MCF 10A (cell line): ENCODE measurements at regions not wholly inside any gene's neighbourhood (a gene's known extent, or its start where the extent isn't known, plus 50 kb on each side); places are given as distances from the start of the nearest gene placed in this dataset.
"Not testable (repeated sequence)": the region's sequence is repeated elsewhere in the genome, so short reads cannot be mapped to it uniquely, and the experiment has no call there.

ENCODE experiments used
- BruUV-seq: library from RNA; stranded (reverse); fragments of 400-500 nt; replicated peaks from 2 replicates; lab custom pipeline; 2021; lab: Mats Ljungman, UMichigan
- CTCF ChIA-PET: fragments of 300-600 bp; sonication (Branson Sonifier 250); formaldehyde crosslinking; extraction: SDS; loops from one replicate; lab custom pipeline; 2021; ENCODE audit warnings: antibody characterized with exemption, inconsistent platforms; lab: Yijun Ruan, JAX
- POLR2A ChIA-PET: fragments of 300-600, 350-650 bp; sonication (Branson Sonifier 250); formaldehyde crosslinking; extraction: SDS; loops from one replicate; lab custom pipeline; 2020; ENCODE audit warnings: antibody characterized with exemption, inconsistent platforms; lab: Yijun Ruan, JAX
- DNase-seq: peaks from one replicate; pipeline ENCODE4 v3.0.0-alpha.2; 2018; ENCODE audit not compliant: unreplicated experiment
- H3K27ac Mint-ChIP-seq: one replicate; pipeline ENCODE4 v1.8.0; 2022; ENCODE audit warnings: mild to moderate bottlenecking, low read depth, mixed read lengths; ENCODE audit not compliant: unreplicated experiment
- H3K27me3 Mint-ChIP-seq: one replicate; pipeline ENCODE4 v1.8.0; 2022; ENCODE audit warnings: mixed read lengths; ENCODE audit not compliant: insufficient read depth, unreplicated experiment
- H3K36me3 Mint-ChIP-seq: one replicate; pipeline ENCODE4 v1.8.0; 2022; ENCODE audit warnings: mild to moderate bottlenecking, moderate library complexity, mixed read lengths; ENCODE audit not compliant: insufficient read depth, unreplicated experiment
- H3K4me1 Mint-ChIP-seq: one replicate; pipeline ENCODE4 v1.8.0; 2022; ENCODE audit warnings: mixed read lengths; ENCODE audit not compliant: insufficient read depth, unreplicated experiment
- H3K4me3 Mint-ChIP-seq: one replicate; pipeline ENCODE4 v1.8.0; 2022; ENCODE audit warnings: mild to moderate bottlenecking, moderate library complexity, mixed read lengths; ENCODE audit not compliant: unreplicated experiment
- H3K9me3 Mint-ChIP-seq: one replicate; pipeline ENCODE4 v1.8.0; 2022; ENCODE audit warnings: mixed read lengths; ENCODE audit not compliant: unreplicated experiment
- intact Hi-C: fragments of 100-400 bp; cut with micrococcal nuclease; formaldehyde crosslinking; loops from 2 replicates; pipeline ENCODE4 v1.14.1; 2022
- TF ChIP-seq, protein P1 (sequence below): fragments of 200-600 bp; IDR thresholded peaks from one replicate; pipeline ENCODE4 v1.8.0; 2022; ENCODE audit warnings: antibody characterized with exemption, mild to moderate bottlenecking; ENCODE audit not compliant: unreplicated experiment

DNA sequence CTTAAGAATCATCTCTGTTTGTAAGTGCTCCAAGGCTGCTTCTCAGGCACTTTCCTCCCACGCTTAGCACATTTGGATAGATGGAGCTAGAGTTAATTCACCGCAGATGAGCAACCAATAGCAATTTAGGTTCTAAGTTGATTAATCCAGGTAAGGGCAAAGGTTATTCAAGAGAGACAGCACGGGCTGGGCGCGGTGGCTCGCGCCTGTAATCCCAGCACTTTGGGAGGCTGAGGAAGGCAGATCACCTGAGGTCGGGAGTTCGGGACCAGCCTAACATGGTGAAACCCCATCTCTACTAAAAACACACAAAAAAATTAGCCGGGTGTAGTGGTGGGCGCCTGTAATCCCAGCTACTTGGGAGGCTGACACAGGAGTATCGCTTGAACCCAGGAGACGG lies 54.5 kb upstream of the UNC13C start:
- POLR2A ChIA-PET = interaction anchor here (0.5 to 0.7 kb wide), 2 partner anchors 468 to 1083 kb away, joined by 3 read pairs; no protein-coding TSS in a partner anchor
- peaks cover 67% of the 10 kb centered on the region for H3K27me3 Mint-ChIP-seq
- H3K4me3 Mint-ChIP-seq, intact Hi-C loops, BruUV-seq, H3K27ac Mint-ChIP-seq, H3K36me3 Mint-ChIP-seq, H3K9me3 Mint-ChIP-seq, DNase-seq, H3K4me1 Mint-ChIP-seq, CTCF ChIA-PET: not testable (repeated sequence)

DNA sequence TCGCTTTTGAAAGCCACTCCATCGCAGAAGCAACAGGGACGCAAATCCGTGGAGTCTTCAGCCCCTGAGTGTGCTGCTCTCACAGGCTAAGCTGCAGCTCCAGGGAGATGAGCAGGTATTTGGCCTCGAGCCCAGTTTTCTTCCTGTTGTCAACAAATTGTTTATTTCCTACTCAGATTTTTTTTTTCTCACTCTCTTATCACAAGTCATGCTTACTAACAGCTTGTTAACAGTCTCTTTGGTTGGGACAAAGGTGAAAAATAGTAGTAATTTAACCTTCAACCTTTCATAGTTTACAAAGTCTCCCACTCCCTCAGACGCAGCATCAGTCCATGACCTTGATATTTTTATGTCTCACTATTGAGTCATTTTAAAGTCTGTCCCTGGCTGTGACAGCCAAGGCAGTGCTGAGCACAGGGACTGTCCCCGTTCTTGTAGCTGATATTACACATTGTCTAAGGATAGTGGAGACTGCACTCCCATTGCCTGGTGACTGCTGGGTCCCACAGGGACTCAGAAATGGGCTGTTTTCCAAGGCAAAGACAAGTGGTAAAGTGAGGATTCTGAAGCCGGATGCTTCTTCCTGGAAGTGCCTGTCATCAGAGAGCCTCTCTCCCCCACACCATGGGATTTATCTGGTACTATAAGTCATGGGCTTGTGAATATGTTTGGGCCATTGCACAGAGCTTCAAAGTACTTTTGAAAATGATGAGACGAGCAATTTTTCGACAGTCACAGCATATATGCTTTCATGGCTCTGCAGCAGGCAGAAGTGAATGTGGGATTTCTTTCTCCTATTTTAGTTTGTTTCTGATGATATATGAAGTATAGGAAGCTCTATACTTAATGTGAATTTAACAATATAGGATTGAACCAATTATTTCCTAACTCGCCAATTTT lies 59.8 kb upstream of the UNC13C start:
- Mint-ChIP-seq H3K4me3 (no peak overlapping the region), H3K27me3 (peaks cover 47% of the 10 kb centered on the region), H3K27ac (no peak overlapping the region), H3K36me3 (no peaks in the 10 kb centered on the region), H3K9me3 (no peaks in the 10 kb centered on the region), H3K4me1 (no peaks in the 10 kb centered on the region)
- no TSS peak for BruUV-seq
- CTCF ChIA-PET = interaction anchor here (0.6 to 0.8 kb wide), 3 partner anchors 44 to 898 kb away, joined by 3 to 4 read pairs (median 3); no protein-coding TSS in a partner anchor
- TF ChIP-seq, protein P1, sequence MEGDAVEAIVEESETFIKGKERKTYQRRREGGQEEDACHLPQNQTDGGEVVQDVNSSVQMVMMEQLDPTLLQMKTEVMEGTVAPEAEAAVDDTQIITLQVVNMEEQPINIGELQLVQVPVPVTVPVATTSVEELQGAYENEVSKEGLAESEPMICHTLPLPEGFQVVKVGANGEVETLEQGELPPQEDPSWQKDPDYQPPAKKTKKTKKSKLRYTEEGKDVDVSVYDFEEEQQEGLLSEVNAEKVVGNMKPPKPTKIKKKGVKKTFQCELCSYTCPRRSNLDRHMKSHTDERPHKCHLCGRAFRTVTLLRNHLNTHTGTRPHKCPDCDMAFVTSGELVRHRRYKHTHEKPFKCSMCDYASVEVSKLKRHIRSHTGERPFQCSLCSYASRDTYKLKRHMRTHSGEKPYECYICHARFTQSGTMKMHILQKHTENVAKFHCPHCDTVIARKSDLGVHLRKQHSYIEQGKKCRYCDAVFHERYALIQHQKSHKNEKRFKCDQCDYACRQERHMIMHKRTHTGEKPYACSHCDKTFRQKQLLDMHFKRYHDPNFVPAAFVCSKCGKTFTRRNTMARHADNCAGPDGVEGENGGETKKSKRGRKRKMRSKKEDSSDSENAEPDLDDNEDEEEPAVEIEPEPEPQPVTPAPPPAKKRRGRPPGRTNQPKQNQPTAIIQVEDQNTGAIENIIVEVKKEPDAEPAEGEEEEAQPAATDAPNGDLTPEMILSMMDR = no peak
- intact Hi-C loops = no loop called here
- no peak for DNase-seq
- POLR2A ChIA-PET = no interaction called here

DNA sequence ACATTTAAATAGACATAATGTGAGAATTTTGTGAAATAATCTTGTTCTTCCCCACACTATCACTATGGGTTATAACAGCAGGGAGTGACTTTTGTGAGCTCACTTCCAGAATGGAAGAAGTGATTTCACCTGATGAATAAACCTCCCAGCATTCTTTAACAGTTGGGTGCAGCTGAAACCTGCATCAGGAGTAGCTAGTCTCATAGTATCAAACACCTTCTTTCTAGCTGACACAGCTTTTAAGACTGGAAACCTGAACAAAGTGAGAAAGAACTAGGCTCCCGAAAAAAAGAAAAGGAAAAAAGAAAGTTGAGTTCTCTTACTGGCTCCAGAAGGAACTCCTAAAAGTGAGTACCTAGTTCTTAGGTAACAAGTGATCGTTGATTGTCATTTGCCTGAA lies 61.1 kb upstream of the UNC13C start:
- Mint-ChIP-seq H3K27ac (no peak overlapping the region), H3K9me3 (no peaks in the 10 kb centered on the region), H3K36me3 (no peaks in the 10 kb centered on the region), H3K4me3 (no peak overlapping the region), H3K27me3 (peaks cover 43% of the 10 kb centered on the region), H3K4me1 (no peaks in the 10 kb centered on the region)
- DNase-seq = no peak
- POLR2A ChIA-PET = no interaction called here
- CTCF ChIA-PET = interaction anchor here (1.2 kb wide), 1 partner anchor 109 kb away, joined by 4 read pairs; no protein-coding TSS in a partner anchor
- TF ChIP-seq, protein P1 = no peak
- BruUV-seq = no TSS peak
- intact Hi-C loops = no loop called here

DNA sequence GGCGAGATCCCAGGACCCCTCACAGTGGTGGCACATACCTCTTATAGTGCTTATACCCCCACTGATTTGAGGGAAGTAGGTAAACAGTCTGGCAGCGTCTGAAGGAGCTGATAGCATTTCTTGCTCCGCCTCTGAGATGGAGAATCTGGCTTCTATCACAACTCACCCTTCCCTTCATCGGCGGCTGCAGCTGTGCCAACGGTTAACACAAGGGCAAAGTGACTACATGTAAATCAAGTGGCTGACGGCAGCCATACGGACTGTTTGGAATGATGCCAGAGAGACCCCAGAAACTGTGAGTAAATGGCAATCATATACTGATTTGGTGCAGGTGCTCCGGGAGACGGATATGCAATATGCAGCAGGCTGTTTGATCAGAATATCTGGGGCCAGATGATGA lies 66.8 kb upstream of the UNC13C start:
- no TSS peak for BruUV-seq
- CTCF ChIA-PET = interaction anchor here (0.5 to 2.8 kb wide), 3 partner anchors 10 to 102 kb away, joined by 3 to 12 read pairs (median 3); no protein-coding TSS in a partner anchor
- Mint-ChIP-seq H3K9me3 (no peaks in the 10 kb centered on the region), H3K4me1 (no peaks in the 10 kb centered on the region), H3K36me3 (no peaks in the 10 kb centered on the region), H3K27ac (no peak overlapping the region), H3K27me3 (peaks cover 7% of the 10 kb centered on the region), H3K4me3 (no peak overlapping the region)
- intact Hi-C loops = no loop called here
- TF ChIP-seq, protein P1 = no peak
- DNase-seq = no peak
- POLR2A ChIA-PET = interaction anchor here (0.6 to 0.9 kb wide), 2 partner anchors 10 to 55 kb away, joined by 3 to 4 read pairs; no protein-coding TSS in a partner anchor
